ENCODE measurements at regions not wholly inside any gene's neighbourhood (a gene's known extent, or its start where the extent isn't known, plus 50 kb on each side); places are given as distances from the start of the nearest gene placed in this dataset.

- DNase-seq (ENCODE audit: low spot score): no peak
Measured at GRCh38 chr3:193874997-193875593, 260.9 kb upstream of the HES1 start.

DNA sequence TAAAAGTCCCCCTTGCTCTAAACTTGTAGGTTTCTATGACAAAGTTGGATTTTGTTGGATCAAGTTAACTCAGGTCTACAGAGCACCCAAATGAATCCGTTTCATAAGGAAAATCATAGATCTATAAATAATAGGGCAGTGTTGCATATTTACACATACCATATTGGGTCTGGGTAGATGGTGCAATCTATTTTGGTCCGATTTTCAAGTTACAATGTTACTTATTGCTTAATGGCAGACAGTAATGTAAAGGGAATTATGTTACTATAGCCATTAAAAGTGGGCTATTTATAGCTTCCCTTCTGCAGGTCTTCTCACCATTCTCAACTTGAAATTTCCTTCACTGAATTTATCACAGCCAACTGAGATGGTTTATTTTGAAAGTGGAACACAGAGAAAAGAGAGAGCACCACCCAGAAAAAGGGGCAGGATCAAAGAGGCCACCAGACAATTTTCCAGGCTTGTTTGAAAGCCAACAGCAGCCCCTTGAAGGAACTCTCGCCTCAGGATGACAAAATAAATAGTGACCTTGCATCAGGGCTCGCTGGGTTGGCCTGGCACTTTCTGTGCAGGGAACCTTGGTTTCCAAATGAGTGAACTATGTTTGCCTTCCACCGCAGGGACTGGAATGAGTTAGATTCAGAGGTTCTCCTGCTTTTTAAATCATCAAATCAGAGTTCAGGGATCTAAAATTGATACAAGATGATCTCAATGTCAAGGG, 260.2 kb upstream of the HES1 start:
- DNase-seq (ENCODE audit: low spot score): no peak

- DNase-seq (ENCODE audit: low spot score): no peak
Measured at GRCh38 chr3:193879099-193879863, 256.7 kb upstream of the HES1 start.

- DNase-seq (ENCODE audit: low spot score): no peak
Measured at GRCh38 chr3:193879864-193880242, 256.1 kb upstream of the HES1 start.

DNA sequence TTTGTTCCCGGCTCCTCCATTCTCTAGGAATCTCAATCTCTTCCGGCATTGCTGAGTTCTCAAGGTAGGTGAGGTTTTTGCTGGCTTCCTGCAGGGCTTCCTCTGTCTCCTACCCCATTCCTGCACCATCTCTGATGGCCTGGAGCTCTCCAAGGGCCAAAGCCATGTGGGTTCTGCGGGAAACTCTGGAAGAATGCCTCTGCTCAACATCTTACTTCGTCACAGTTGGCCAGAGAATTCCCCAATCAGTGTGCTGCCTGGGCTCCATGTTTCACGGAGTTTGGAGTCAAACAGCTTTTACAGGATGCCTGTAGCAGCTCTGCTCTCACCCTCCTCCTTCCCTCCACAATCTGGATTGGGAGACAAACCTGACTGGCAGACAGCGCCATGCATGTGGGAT, 253.9 kb upstream of the HES1 start:
- no peak for DNase-seq (ENCODE audit: low spot score)

- no peak for DNase-seq (ENCODE audit: low spot score)
Measured at GRCh38 chr3:193883551-193883950, 252.4 kb upstream of the HES1 start.

DNA sequence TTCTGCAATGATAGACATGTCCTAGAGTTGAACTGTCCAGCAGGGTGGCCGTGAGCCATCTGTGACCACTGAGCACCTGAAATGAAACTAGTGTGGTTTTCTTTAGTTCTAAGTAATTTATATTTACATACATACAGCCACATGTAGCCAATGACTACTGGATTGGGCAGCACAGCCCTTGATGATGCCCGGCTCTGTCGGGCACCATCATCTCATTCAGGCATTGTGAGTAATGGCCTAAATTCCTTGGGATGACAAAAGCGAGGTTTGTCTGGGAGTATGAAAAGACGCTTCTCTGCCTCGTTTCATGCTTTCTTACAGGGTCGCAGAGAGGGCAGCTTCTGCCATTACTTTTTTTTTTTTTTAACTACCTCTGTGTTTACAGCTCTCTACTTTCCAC, 251.9 kb upstream of the HES1 start:
- DNase-seq (ENCODE audit: low spot score): no peak

GRCh38 chr3:193884652-193885051, 251.3 kb upstream of the HES1 start:
- no peak for DNase-seq (ENCODE audit: low spot score)

DNA sequence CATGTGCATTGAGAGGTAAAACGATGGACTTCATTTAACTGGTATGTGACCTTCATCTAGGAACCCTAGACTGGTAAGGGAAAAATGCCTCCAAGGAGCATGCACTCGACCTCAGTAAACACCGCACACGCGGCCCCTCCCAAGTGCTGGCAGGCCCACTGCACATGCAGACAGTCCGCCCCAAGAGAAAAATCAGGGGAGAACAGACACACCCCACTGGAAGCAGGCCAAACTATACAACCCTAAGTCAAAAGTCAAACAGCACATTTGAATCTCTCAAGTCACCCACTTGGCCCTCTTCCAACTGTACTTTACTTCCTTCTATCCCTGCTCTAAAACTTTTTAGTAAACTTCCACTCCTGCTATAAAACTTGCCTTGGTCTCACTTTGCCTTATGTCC, 250.1 kb upstream of the HES1 start:
- peak; percentile 19 for DNase-seq (ENCODE audit: low spot score)

GRCh38 chr3:193890016-193890897, 245.7 kb upstream of the HES1 start:
- DNase-seq (ENCODE audit: low spot score): no peak

DNA sequence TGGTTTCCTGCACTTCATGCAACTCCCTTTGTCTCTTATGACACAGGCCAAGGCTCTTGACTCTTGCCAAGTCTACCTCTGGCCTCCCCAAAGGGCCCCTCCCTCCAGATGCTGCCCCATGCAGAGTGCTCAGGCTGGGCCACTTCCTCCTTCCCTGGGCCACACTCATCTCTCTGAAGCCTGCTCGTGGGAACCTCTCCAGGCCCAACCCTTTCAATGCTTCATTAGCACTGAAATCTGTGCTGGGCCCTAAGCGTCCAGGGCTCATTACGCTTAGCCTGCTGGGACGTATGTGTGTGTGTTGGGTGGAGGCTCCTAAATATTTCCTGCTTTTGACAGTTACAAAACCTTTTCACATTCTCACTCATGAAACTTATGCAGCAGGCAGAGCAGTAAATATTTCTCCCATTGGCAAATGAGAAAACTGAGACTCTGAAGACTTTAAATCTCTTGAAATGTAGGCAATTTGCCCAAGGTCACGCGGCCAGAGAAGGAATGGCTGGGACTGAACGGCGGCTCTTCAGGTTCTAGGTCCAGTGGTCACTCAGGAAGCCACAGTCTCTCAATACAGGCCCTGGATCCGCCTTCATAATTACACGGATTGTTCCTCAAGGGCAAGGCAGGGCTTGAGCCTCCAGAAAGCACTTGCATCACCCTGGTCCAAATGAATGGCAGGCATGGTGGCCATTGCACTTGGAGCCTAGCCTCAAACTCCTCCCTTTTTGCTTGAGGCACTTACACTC, 241.7 kb upstream of the HES1 start:
- DNase-seq (ENCODE audit: low spot score): no peak

DNA sequence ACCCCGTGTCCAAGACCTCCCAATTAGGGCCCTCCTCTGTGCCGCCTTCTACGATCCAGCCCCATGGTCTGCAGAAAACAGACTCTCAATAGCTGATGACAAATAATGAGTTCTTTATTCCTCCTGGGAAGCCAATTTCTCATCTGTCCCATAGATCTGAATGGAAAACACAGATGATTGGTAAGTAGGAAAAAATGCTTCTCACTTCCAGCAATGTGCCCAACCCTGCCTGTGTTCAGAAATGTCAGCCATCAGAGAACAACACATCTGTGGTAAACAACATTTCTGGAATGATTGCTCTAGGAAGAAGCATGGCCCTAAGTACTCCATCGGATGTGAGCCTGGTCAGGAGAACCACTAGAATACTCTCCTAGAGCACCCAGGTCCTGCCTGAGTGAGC, 240.5 kb upstream of the HES1 start:
- DNase-seq (ENCODE audit: low spot score): no peak

- DNase-seq (ENCODE audit: low spot score): no peak
Measured at GRCh38 chr3:193896419-193896818, 239.5 kb upstream of the HES1 start.

DNA sequence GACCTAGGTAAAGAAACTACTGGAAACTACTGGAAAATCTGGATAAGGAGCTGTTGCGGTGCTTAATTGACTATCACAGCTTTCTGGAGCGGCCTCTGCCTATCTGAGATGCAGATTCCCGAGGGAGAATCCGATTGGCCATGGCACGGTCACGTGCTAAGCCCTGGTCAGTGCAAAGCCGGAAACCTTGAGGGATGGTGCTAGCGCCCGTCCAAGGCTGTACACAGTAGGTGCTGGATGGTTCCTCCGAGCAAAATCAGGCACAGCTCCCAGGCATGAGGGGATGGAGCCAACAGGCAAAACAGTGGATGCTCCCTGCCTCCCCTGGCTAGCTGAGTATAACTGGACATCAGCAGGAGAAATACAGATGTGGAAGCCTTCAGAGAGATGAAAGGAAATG, 238.7 kb upstream of the HES1 start:
- no peak for DNase-seq (ENCODE audit: low spot score)

GRCh38 chr3:193897731-193898180, 238.2 kb upstream of the HES1 start:
- DNase-seq (ENCODE audit: low spot score): no peak

GRCh38 chr3:193899001-193899400, 236.9 kb upstream of the HES1 start:
- no peak for DNase-seq (ENCODE audit: low spot score)

DNA sequence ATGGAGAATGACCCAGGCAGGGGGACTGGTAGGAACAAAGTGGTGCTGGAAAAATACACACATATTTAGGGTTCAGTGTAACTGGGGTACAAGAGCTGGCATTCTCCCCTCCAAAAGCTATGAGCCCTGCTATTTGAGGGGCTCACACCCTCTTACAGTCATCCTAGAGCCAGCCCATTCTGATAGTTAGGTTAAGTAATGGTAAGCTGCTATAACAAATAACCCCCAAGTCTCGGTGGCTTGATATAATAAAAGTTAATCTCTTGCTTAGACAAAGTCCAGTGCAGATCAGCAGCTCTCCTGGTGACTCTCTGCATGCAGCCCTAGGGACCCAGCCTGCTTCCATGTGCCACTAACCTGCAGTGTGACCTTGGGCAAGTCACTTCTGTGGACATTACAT, 234.9 kb upstream of the HES1 start:
- DNase-seq (ENCODE audit: low spot score): no peak

DNA sequence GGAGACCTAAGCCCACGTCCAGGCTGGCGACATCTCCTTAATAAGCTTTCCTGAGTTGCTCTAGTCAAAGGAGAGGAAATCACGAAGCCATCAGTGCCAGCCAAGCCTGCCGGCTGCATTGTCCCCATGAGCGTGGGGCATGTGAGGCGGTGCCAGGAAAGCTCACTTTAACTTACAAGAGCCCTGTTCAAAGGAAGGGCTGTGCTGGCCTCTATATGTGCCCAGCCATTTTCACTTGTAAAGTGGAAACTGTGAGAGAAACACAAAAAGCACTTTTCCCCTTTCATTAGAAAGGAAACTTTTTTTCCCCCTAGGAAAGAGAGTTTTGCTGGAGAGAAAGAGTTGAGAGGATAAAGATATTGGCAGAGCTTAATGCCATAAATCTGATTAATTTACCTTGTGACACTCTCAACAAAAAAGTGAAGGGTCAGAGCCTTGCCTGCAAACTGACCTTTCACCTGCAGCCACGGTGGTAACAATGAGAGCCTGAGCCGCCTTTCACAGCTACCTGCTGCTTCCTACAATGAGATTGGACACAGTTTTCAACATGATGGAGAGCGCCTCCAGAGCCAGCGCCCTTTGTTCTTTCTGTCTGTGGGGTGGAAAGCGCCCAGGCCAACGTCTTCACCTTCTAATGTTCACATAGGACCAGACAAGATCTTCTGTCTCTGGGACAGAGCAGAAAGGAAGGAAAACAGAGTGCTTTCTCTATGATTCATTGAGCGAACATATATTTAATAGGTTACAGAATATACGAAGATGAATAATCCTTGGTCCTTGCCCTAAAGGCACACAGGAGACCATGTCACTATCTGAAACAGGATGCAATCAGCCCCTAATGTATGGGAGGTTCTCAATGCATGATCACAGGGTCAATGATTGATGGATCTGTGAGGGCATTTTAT, 233.1 kb upstream of the HES1 start:
- no peak for DNase-seq (ENCODE audit: low spot score)

GRCh38 chr3:193903512-193903817, 232.5 kb upstream of the HES1 start:
- DNase-seq (ENCODE audit: low spot score): no peak

GRCh38 chr3:193903966-193904365, 232.0 kb upstream of the HES1 start:
- no peak for DNase-seq (ENCODE audit: low spot score)

Data from hematopoietic multipotent progenitor cell treated with erythropoietin and hydrocortisone succinate and interleukin-3 and kit ligand, for 15 days (in vitro differentiated cells).